Ascending aorta (tissue), 2 donors: ENCODE measurements at regions not wholly inside any gene's neighbourhood (a gene's known extent, or its start where the extent isn't known, plus 50 kb on each side); places are given as distances from the start of the nearest gene placed in this dataset.

ENCODE experiments used
- DNase-seq, 2 donors: peaks; one replicate each; pipeline ENCODE4 v3.0.0-alpha.2; 2019; ENCODE audit warnings: low spot score in 2 of 2
- H3K27ac ChIP-seq, 2 donors: fragments of 200-600 bp; sonication (generic); one replicate each; pipeline ENCODE4 v1.5.1; 2016 to 2017; ENCODE audit warnings: mild to moderate bottlenecking in 1 of 2
- H3K27me3 ChIP-seq: fragments of 200-600 bp; sonication (generic); one replicate; pipeline ENCODE4 v1.5.1; 2017
- H3K36me3 ChIP-seq, 2 donors: fragments of 200-600 bp; sonication (generic); one replicate each; pipeline ENCODE4 v1.5.1; 2016
- H3K4me1 ChIP-seq, 2 donors: fragments of 200-600 bp; sonication (generic); one replicate each; pipeline ENCODE4 v1.5.1; 2016 to 2017; ENCODE audit warnings: mild to moderate bottlenecking in 1 of 2
- H3K4me3 ChIP-seq, 2 donors: fragments of 200-600 bp; sonication (generic); one replicate each; pipeline ENCODE4 v1.5.1; 2016 to 2017; ENCODE audit warnings: mild to moderate bottlenecking in 1 of 2
- H3K9me3 ChIP-seq, 2 donors: fragments of 200-600 bp; sonication (generic); one replicate each; pipeline ENCODE4 v1.5.1; 2016
- CTCF ChIP-seq, 3 experiments: fragments of 200-600 bp in 2 of 3; fragments of 450-650 bp in 1 of 3; sonication (generic) in 2 of 3; IDR thresholded peaks; one replicate each; pipeline ENCODE4 v1.5.1; 2016 to 2019; ENCODE audit warnings: antibody characterized with exemption in 3 of 3, mild to moderate bottlenecking in 1 of 3, moderate library complexity in 1 of 3
- intact Hi-C: fragments of 100-400 bp; cut with DNase I; formaldehyde crosslinking; loops from one replicate; pipeline ENCODE4 v1.15.1; 2023

DNA sequence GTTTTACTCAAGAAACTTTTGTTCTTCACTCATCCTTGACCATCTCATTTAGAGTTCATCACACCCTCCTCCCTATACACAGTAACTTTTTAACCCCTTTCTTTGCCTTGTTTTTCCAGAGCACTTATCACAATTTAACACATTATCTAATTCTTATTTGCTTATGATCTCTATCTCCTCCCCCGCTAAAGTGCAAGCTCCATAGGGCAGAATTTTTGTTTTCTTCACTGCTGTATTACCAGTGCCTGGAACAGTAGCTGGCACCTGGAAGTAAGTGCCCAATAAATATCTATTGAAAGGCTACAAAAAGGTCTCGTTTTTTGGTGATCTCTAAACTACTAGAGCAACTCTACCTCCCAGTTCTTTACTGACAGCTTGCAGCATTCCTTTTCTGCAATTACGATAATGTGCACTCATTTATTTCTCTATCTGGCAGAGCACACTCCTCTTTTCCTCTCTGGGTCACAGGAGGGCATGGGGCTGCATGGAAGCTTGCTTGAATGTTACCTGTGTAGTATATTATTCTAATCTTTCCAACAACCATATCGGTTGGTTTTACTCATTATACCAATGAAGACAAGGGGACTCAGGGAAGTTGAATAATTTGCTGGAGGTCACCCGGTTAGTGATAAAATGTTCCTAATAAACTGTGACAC lies 57.4 kb upstream of the CHST9 start:
- Histone ChIP-seq H3K36me3 (no peaks in the 10 kb centered on the region), H3K4me1 (no peaks in the 10 kb centered on the region)
- intact Hi-C loops, result no loop called here

GRCh38 chr18:27240383-27240782 lies 55.3 kb upstream of the CHST9 start:
- Histone ChIP-seq H3K36me3 (no peaks in the 10 kb centered on the region), H3K27ac (no peak overlapping the region), H3K27me3 (no peaks in the 10 kb centered on the region), H3K4me3 (no peak overlapping the region), H3K9me3 (no peaks in the 10 kb centered on the region), H3K4me1 (no peaks in the 10 kb centered on the region)
- intact Hi-C loops, result no loop called here
- TF ChIP-seq CTCF (IDR thresholded peaks at IDR 0.05), result no peak
- no peak for DNase-seq

More for the DNA sequence above, 57.4 kb upstream of the CHST9 start:
- no peak overlapping the region for H3K27ac ChIP-seq
- no peaks in the 10 kb centered on the region for H3K27me3 ChIP-seq
- DNase-seq, result no peak
- H3K4me3 ChIP-seq, result no peak overlapping the region
- no peaks in the 10 kb centered on the region for H3K9me3 ChIP-seq
- TF ChIP-seq CTCF (IDR thresholded peaks at IDR 0.05), result no peak

GRCh38 chr18:27239669-27240068 lies 54.6 kb upstream of the CHST9 start:
- Histone ChIP-seq H3K27ac (no peak overlapping the region), H3K27me3 (no peaks in the 10 kb centered on the region), H3K36me3 (no peaks in the 10 kb centered on the region), H3K9me3 (no peaks in the 10 kb centered on the region), H3K4me1 (no peaks in the 10 kb centered on the region), H3K4me3 (no peak overlapping the region)
- DNase-seq, result no peak
- intact Hi-C loops, result no loop called here
- TF ChIP-seq CTCF (IDR thresholded peaks at IDR 0.05), result no peak

- intact Hi-C loops, result no loop called here
Measured at GRCh38 chr18:27235218-27235870, 50.2 kb upstream of the CHST9 start.

More at GRCh38 chr18:27235218-27235870, 50.2 kb upstream of the CHST9 start:
- Histone ChIP-seq H3K36me3 (no peaks in the 10 kb centered on the region), H3K9me3 (no peaks in the 10 kb centered on the region), H3K4me1 (no peaks in the 10 kb centered on the region), H3K27me3 (no peaks in the 10 kb centered on the region), H3K27ac (no peak overlapping the region), H3K4me3 (no peak overlapping the region)
- no peak for DNase-seq
- TF ChIP-seq CTCF (IDR thresholded peaks at IDR 0.05), result no peak
